ENCODE measurements at regions not wholly inside any gene's neighbourhood (a gene's known extent, or its start where the extent isn't known, plus 50 kb on each side); places are given as distances from the start of the nearest gene placed in this dataset.
"Not testable (repeated sequence)": the region's sequence is repeated elsewhere in the genome, so short reads cannot be mapped to it uniquely, and the experiment has no call there.

GRCh38 chr13:81362711-81363110, 1021.8 kb upstream of the SPRY2 start:
- TF ChIP-seq CTCF (IDR thresholded peaks at IDR 0.05); EZH2 (IDR thresholded peaks at IDR 0.05; ENCODE audit: borderline replicate concordance, insufficient read depth, low read depth, low read length, poor library complexity, severe bottlenecking): not testable (repeated sequence)
